PC-9 (cell line): ENCODE measurements at regions not wholly inside any gene's neighbourhood (a gene's known extent, or its start where the extent isn't known, plus 50 kb on each side); places are given as distances from the start of the nearest gene placed in this dataset.

Experiments
- CTCF ChIP-seq: fragments of 200-600 bp; sonication (generic); conservative IDR thresholded peaks from 2 replicates; pipeline ENCODE4 v1.6.1; 2017; ENCODE audit warnings: mixed run types, antibody characterized with exemption, mild to moderate bottlenecking, moderate library complexity
- EZH2 ChIP-seq: fragments of 200-600 bp; sonication (generic); IDR thresholded peaks from 2 replicates; pipeline ENCODE4 v1.8.0; 2017; ENCODE audit warnings: antibody characterized with exemption, low read depth

- TF ChIP-seq CTCF: no peak
- no peak for TF ChIP-seq EZH2
These were observed 102.3 kb downstream of the CDCA7 start for GRCh38 chr2:173456960-173457359.
